ENCODE measurements at regions not wholly inside any gene's neighbourhood (a gene's known extent, or its start where the extent isn't known, plus 50 kb on each side); places are given as distances from the start of the nearest gene placed in this dataset.

DNA sequence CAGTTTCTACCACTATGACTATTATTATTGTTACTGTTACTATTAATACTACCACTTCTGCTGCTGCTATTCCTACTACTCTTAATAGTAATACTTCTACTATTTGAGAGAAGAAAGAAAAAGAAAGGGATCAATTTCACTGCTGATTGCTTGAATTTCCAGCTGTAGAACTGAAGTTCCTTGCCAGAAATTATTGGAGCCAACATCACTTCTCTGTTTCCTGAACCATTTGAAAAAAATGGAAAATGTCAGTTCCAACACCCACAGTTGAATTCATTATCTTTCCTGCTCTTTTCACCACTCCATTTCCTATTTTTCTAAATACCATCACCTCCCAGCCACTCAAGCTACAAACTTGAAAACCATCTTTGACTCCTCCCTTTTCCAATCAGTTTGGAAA is 54.1 kb upstream of the PIK3C2G start:
- DNase-seq: no peak

DNA sequence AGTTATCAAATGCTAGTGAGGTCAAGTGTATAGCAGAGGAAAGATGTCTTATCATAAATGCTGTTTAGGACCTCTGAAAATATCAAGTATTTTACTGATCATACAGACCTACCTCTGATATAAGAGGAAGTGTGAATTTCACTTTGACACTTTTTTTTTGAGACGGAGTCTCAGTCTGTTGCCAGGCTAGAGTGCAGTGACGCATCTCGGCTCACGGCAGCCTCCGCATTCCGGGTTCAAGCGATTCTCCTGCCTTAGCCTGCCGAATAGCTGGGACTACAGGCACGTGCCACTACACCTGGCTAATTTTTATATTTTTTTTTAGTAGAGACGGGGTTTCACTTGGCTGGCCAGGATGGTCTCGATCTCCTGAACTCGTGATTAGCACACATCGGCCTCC is 55.1 kb upstream of the PIK3C2G start:
- no peak for DNase-seq

DNA sequence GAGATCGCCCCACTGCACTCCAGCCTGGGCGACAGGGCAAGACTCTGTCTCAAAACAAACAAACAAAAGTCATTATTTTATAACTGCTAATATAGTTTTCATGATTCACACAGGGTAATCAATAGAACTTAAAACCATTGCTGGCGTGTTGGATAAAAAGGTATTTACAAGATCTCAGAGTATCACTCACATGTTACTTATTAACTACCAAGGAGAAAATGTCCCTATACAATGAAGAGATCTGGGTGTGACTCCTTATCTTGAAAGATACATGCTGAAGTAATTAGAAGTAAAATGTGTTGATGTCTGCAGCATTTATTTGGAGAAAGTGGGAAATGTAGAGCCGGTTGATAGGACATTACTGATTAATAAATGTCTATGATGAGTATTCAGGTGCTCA is 57.3 kb upstream of the PIK3C2G start:
- no peak for DNase-seq

GRCh38 chr12:18192119-18192518 is 69.2 kb upstream of the PIK3C2G start:
- no peak for DNase-seq

DNA sequence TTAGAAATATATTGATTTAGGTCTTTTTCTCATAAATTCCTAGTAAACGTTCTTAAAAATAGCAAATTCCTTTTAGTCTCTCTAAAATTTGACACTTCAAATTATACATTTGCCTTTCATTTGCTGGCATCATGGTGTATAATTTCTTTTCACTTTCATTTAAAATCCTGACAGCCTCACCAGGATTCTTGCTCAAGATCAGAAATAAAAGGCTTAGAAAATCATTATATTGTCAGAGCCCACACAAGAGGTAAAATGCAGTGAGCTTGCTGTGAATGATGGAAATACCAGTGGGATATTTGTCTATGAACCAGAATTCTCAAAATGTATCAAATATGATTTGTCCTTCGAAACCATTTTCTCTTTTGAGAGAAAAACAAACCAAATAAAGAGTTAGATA is 78.2 kb upstream of the PIK3C2G start:
- DNase-seq: no peak

- no peak for DNase-seq
These were observed 81.6 kb upstream of the RERGL start for GRCh38 chr12:18171571-18171970.

DNA sequence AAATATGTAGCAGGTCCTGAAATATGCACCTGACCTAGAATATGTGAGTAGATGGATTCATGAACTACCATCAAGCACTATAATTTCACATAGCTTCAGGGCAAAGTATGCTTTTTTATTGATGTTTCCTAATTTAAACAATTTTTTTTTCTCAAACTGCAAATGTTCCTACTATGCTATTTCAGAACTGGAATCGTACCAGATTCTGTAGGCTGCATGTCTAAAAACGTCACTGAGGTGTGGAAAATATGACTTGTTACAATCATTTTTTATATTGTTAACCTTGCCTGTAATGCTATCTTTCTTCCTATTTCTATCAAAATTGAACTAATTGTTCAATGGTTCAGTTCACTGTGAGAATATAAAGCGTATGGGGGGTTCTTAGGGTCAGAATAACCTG is 78.0 kb upstream of the RERGL start:
- DNase-seq: no peak

DNA sequence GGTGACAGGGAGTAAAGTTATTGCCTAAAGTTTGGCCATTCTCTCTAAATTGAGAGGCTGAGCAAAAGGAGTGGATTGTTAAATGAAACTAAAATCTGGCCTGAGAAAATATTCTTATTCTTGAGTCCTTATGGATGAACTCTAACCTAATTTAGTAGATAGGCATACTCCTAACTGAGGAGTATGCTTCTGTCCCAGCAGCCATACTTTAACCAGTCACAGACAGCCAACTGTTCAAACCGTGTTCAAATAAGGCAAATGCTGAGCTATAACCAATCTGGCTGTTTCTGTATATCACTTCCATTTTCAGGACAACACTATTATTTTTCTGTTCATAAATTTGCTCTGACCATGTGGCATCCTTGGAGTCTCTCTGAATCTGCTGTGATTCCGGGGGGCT is 75.9 kb upstream of the RERGL start:
- DNase-seq: no peak

- peak in 3 of 4 experiments; percentile 3 to 13 (median 12) for DNase-seq
These were observed 75.5 kb upstream of the RERGL start for GRCh38 chr12:18165422-18165871.

GRCh38 chr12:18160901-18161300 is 70.9 kb upstream of the RERGL start:
- no peak for DNase-seq

DNA sequence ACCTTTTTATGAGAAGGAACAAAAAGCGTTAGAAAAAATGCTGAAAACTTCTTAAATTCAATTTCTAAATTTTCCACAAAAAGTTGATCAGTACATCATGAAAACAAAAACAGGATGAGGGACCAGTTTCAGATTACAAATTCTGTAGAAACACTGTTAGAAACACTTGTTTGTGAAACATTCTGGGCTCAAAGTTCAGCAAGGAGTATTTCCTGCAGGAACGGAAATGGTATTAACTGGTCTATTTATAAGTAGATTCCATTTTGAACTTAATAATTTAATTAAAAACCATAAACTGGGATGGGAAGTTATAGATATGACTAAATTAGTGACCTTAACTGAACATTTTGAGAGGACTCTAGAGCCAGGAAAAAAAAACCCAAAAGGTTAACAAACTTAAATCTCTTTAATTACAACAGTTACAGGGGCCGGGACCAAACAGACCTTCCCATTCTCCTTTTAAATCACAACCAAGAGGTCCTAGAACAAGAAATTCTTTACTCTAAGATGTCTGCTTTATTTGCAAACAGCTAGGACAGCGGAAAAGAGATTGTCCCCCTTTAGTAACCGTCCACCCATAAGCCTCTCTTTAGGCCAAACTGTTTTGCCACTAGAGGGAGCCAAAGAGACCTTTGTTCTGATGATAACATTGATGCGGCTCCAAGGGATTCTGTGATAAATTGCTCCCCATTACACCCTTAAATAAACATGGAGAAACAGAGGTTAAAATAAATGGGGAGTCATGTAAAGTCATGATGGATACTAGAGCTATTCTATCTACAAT is 69.0 kb upstream of the RERGL start:
- DNase-seq: peak; percentile 41 to 63 (median 57)

GRCh38 chr12:18153826-18154225 is 63.8 kb upstream of the RERGL start:
- DNase-seq: no peak

GRCh38 chr12:18151036-18151435 is 61.0 kb upstream of the RERGL start:
- DNase-seq: no peak

DNA sequence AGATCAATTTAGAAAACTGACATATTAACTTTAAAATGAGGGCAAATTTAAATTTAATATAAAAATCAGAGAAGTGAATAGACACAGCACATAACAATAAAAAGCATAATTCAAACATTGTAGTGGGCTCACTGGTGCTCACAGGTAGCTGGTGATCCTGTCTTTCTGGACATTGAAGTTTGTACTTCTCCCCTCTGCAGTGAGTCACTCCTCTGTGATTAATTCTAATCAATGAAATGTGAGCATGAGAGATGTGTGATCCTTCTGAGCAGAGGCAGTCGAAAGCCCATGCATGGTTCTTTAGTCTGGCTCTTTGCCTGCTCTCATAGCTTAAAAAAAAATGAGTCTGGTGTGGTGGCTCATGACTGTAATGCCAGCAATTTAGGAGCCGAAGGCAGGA is 59.0 kb upstream of the RERGL start:
- DNase-seq: no peak

DNA sequence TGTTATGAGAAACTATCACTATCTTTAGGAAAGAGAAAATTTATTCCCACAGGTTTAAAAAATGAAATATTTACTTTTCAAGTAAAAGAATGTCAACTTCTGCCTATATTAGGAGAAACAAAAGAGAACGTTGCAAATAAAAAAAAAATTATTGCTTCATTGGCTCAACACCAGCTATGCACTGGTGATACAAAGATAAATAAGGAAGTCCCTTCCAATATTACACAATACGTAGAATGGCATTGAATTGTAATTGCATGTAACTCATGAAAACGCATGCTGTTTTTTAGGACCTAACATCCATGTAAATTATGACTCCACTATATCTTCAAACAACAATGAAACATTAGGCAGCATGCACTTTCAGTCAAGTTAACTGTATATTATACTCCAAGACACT is 56.4 kb upstream of the RERGL start:
- DNase-seq: peak; percentile 9 to 88 (median 64)

DNA sequence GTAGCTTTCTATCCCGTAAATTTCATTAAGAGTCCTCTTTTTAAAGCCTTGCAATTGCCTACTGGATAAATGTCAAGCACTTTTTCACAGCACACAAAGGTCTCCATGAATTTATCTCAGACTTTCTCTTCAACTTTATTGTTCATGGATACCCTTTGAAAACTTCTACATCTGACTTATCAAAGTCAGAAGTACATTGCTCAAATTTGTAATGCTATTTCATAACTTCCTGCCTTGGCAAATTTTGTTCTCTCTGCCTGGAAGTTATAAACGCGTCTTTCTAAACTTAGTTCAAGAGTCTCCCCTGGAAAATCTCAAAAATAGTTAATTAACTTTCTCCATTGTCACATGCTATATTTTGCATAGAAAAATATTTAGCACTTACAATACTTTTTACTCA is 55.9 kb upstream of the RERGL start:
- peak; percentile 17 to 72 (median 46) for DNase-seq

DNA sequence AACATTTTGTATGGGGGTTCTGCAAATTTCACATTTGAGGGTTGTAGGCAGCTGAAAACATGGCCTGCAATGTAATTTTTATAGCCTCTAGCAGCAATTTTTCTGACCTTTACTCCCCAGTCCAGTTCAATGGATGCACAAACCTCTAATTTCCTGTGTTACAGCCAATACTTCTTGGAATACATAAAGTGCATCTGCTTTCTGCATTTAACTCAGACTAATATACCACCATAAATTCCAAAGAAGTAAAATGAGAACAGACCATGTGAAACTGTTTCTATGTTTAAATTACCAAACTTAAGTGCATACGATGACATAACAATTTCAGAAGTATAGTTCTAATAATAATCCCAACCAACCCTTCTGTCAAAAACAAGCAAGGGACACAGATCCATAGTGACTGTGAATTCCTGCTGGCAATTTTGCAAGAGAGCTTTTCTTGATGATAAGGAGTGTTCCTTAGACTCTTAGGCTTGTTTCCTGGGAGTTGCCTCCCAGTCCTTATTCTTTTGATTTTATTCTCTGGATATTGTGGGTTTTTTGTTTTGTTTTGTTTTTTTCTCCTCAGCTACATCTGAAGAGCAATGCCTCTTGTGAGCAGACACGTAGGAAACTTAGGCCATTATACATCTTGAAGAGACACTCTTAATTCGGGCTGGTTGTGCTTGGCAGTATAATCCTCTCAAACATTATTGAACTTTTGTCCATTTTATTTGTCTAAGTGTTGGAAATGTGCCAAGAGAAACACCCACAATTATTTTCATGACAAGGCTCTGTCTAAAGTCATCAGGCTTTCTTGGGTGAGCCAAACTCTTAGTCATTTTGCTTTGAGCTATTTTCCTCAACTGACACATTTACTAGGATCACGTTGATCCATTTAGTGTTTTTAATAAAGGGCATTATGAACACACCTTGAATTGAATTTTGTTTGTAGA is 51.3 kb upstream of the RERGL start:
- peak in 2 of 4 experiments; percentile 21 to 35 for DNase-seq

DNA sequence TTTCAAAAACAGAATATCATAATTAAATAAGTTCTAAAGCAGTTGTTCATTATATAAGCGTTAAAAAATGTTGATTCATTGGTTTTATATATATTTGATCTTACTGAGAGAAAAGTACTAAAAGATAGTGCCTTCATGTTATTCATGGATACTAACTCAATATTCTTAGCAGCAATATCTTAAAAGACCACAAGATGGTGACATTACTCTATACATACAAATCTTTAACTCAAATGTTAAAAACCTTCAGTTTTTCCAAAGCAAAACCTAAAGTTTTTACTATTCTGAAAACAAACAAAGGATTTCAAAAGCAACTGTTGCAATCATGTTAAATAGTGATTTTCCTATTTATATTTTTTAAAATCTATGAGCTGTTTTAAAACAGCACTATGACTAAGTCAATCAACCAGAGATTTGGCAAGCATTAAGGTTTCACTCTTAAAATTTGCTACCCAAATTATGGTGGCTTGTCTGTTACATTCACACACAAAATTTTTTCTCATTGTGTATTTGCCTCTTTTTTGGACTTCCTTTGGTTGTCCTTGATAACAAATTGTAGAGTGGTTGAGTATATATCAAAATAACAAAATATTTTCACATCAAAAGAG is 50.1 kb upstream of the RERGL start:
- peak in 2 of 4 experiments; percentile 71 to 75 for DNase-seq
